ENCODE measurements at regions not wholly inside any gene's neighbourhood (a gene's known extent, or its start where the extent isn't known, plus 50 kb on each side); places are given as distances from the start of the nearest gene placed in this dataset.

- Histone ChIP-seq H3K79me2 (ENCODE audit: insufficient read depth, low read length) (no peaks in the 10 kb centered on the region), H2AFZ (ENCODE audit: low read length) (no peak overlapping the region), H3K9ac (ENCODE audit: insufficient read depth, low read depth, low read length) (no peak overlapping the region), H3K4me2 (ENCODE audit: low read depth, low read length) (no peak overlapping the region), H3K4me1 (ENCODE audit: insufficient read depth, low read length) (no peaks in the 10 kb centered on the region), H4K20me1 (ENCODE audit: insufficient read depth, low read length) (no peaks in the 10 kb centered on the region), H3K27me3 (ENCODE audit: control insufficient read depth in 1 of 2, insufficient read depth in 2 of 2, low read length in 2 of 2) (no peaks in the 10 kb centered on the region; a peak in 1 of 5 replicates), H3K4me3 (replicated peaks in 1 of 3; ENCODE audit: insufficient read depth in 1 of 3, low read depth in 2 of 3, low read length in 3 of 3) (no peak overlapping the region), H3K9me3 (ENCODE audit: low read length) (no peaks in the 10 kb centered on the region), H3K27ac (ENCODE audit: extremely low read length, insufficient read depth, low read length) (no peak overlapping the region), H3K36me3 (replicated peaks in 1 of 2; ENCODE audit: control insufficient read depth in 1 of 2, insufficient read depth in 2 of 2, low read length in 2 of 2) (no peaks in the 10 kb centered on the region)
- intact Hi-C loops (cut with micrococcal nuclease; ENCODE audit: unreplicated experiment) (no loop called here), in situ Hi-C loops (cut with HindIII; ENCODE audit: extremely low pct_ligation_motif_present, low pct_unique_long_range_greater_than_20kb) (no loop called here)
- DNase-seq (ENCODE audit: low spot score) (no peak), ATAC-seq (no peak), FAIRE-seq (no peak)
- CTCF ChIA-PET (ENCODE audit: low intra/inter-chr PET ratio, low total read pairs): no interaction called here
- TF ChIP-seq GTF2F1 (IDR thresholded peaks at IDR 0.05; ENCODE audit: low read length) (no peak), ZNF225 (CRISPR knock-in tag; IDR thresholded peaks at IDR 0.05) (no peak), HOMEZ (CRISPR knock-in tag; IDR thresholded peaks at IDR 0.05; ENCODE audit: low read depth) (no peak), IKZF4 (CRISPR knock-in tag; IDR thresholded peaks at IDR 0.05; ENCODE audit: borderline replicate concordance, low read depth, not compliant biosample characterization) (no peak), IRF9 (CRISPR knock-in tag; IDR thresholded peaks at IDR 0.05; ENCODE audit: borderline replicate concordance) (no peak)
- no TSS peak for BruUV-seq (replicated peaks)
- POLR2A ChIA-PET: no interaction called here
Observed at GRCh38 chr3:171541647-171542046, 81.4 kb upstream of the TNIK start.

GRCh38 chr3:171541181-171541580 lies 81.0 kb upstream of the TNIK start:
- no peak overlapping the region for H3K9ac ChIP-seq (ENCODE audit: insufficient read depth, low read depth, low read length)
- H3K9me3 ChIP-seq (ENCODE audit: low read length): no peaks in the 10 kb centered on the region
- intact Hi-C loops (cut with micrococcal nuclease; ENCODE audit: unreplicated experiment) (no loop called here), in situ Hi-C loops (cut with HindIII; ENCODE audit: extremely low pct_ligation_motif_present, low pct_unique_long_range_greater_than_20kb) (no loop called here)
- CTCF ChIA-PET (ENCODE audit: low intra/inter-chr PET ratio, low total read pairs): no interaction called here
- H3K27me3 ChIP-seq (ENCODE audit: control insufficient read depth in 1 of 2, insufficient read depth in 2 of 2, low read length in 2 of 2): no peaks in the 10 kb centered on the region; a peak in 1 of 5 replicates
- WGBS (ENCODE audit: low lambda C conversion rate): 78% methylated on average over 2 of the region's 2 CpGs
- no peaks in the 10 kb centered on the region for H3K36me3 ChIP-seq (replicated peaks in 1 of 2; ENCODE audit: control insufficient read depth in 1 of 2, insufficient read depth in 2 of 2, low read length in 2 of 2)
- H2AFZ ChIP-seq (ENCODE audit: low read length): no peak overlapping the region
- BruUV-seq (replicated peaks): no TSS peak
- DNase-seq (ENCODE audit: low spot score) (no peak), FAIRE-seq (no peak), ATAC-seq (no peak)
- H3K4me1 ChIP-seq (ENCODE audit: insufficient read depth, low read length): no peaks in the 10 kb centered on the region
- H3K79me2 ChIP-seq (ENCODE audit: insufficient read depth, low read length): no peaks in the 10 kb centered on the region
- no peak for TF ChIP-seq ZNF20 (CRISPR knock-in tag; IDR thresholded peaks at IDR 0.05)
- TF ChIP-seq ZNF496 (CRISPR knock-in tag; IDR thresholded peaks at IDR 0.05; ENCODE audit: insufficient replicate concordance): no peak
- POLR2A ChIA-PET: no interaction called here
- no peak overlapping the region for H3K4me2 ChIP-seq (ENCODE audit: low read depth, low read length)
- no peak overlapping the region for H3K4me3 ChIP-seq (replicated peaks in 1 of 3; ENCODE audit: insufficient read depth in 1 of 3, low read depth in 2 of 3, low read length in 3 of 3)
- H4K20me1 ChIP-seq (ENCODE audit: insufficient read depth, low read length): no peaks in the 10 kb centered on the region
- no peak overlapping the region for H3K27ac ChIP-seq (ENCODE audit: extremely low read length, insufficient read depth, low read length)

Measured in HepG2 (cell line).